OCI-LY3 (cell line): ENCODE measurements at regions not wholly inside any gene's neighbourhood (a gene's known extent, or its start where the extent isn't known, plus 50 kb on each side); places are given as distances from the start of the nearest gene placed in this dataset.

ENCODE experiments used
- H2AFZ ChIP-seq: fragments of 200-600, 300-600 bp; shearing (Covaris generic); 2 replicates; pipeline ENCODE4 v1.6.0; 2014; ENCODE audit warnings: antibody characterized with exemption, low read depth, low read length
- H3K27ac ChIP-seq: fragments of 200-600, 300-600 bp; sonication (generic); 2 replicates; pipeline ENCODE4 v1.5.1; 2014; ENCODE audit warnings: mild to moderate bottlenecking, low read length, moderate library complexity, mixed read lengths
- H3K27me3 ChIP-seq: fragments of 200-600, 300-600 bp; sonication (generic); 2 replicates; pipeline ENCODE4 v1.6.1; 2014; ENCODE audit warnings: low read depth, low read length, mixed read lengths
- H3K36me3 ChIP-seq: fragments of 200-600, 300-600 bp; sonication (generic); replicated peaks from 2 replicates; pipeline ENCODE3; 2014; ENCODE audit warnings: low read depth, low read length, mixed read lengths
- H3K4me1 ChIP-seq: fragments of 300-600, 200-600 bp; sonication (generic); 2 replicates; pipeline ENCODE4 v1.6.1; 2014; ENCODE audit warnings: low read length, mixed read lengths
- H3K4me2 ChIP-seq: fragments of 200-600, 300-600 bp; sonication (generic); 2 replicates; pipeline ENCODE4 v1.6.1; 2014; ENCODE audit warnings: low read length, mixed read lengths
- H3K4me3 ChIP-seq: fragments of 300-600, 200-600 bp; sonication (generic); 2 replicates; pipeline ENCODE4 v1.5.1; 2014; ENCODE audit warnings: antibody characterized with exemption, mild to moderate bottlenecking, low read length, moderate library complexity
- H3K79me2 ChIP-seq: fragments of 300-600, 200-600 bp; shearing (Covaris generic); 2 replicates; pipeline ENCODE4 v1.6.1; 2014; ENCODE audit warnings: mild to moderate bottlenecking, low read length, mixed read lengths
- H3K9ac ChIP-seq: fragments of 300-600, 200-600 bp; shearing (Covaris generic); 2 replicates; pipeline ENCODE4 v1.6.0; 2014; ENCODE audit warnings: mild to moderate bottlenecking, low read length, moderate library complexity
- H3K9me3 ChIP-seq: fragments of 200-600, 300-600 bp; shearing (Covaris generic); 2 replicates; pipeline ENCODE4 v1.6.1; 2014; ENCODE audit warnings: low read length, mixed read lengths; ENCODE audit not compliant: insufficient read depth
- H4K20me1 ChIP-seq: fragments of 200-600, 300-600 bp; sonication (generic); 2 replicates; pipeline ENCODE4 v1.6.1; 2016; ENCODE audit warnings: low read length, mixed read lengths; ENCODE audit not compliant: insufficient read depth
- EZH2phosphoT487 ChIP-seq: fragments of 200-600 bp; shearing (Covaris generic); IDR thresholded peaks from 2 replicates; pipeline ENCODE4 v1.6.1; 2018; ENCODE audit warnings: antibody characterized with exemption, mixed run types, low read depth
- TF ChIP-seq, protein P1 (sequence below): fragments of 200-600, 300-600 bp; sonication (generic); IDR thresholded peaks from 2 replicates; pipeline ENCODE4 v1.5.1; 2014; ENCODE audit warnings: antibody characterized with exemption, low read length, low read depth

DNA sequence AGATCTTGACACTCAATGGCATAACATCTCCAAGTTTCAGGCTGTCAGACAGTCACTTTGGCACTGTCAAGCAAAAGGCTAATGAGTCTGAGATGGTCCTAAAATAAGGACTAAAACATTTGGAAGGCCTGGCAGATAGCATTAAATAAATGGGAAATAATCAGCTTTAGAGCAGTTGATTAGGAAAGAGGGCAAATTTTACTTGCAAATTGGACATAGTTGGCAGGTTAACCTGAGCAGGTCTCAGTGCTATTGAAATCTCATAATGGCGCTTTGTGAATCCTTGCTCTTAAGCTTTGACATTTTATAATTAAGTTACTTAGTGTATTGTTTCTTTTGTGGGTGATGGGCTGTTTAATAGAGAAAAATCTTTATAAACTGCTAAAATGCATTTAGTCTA, 1003.1 kb upstream of the GBE1 start:
- Histone ChIP-seq H3K27me3 (no peaks in the 10 kb centered on the region), H3K27ac (no peak overlapping the region), H3K79me2 (no peaks in the 10 kb centered on the region), H4K20me1 (no peaks in the 10 kb centered on the region), H3K9ac (no peak overlapping the region), H3K9me3 (no peaks in the 10 kb centered on the region), H3K36me3 (no peaks in the 10 kb centered on the region), H2AFZ (no peak overlapping the region), H3K4me2 (no peak overlapping the region), H3K4me1 (no peaks in the 10 kb centered on the region), H3K4me3 (no peak overlapping the region)
- TF ChIP-seq, protein P1, sequence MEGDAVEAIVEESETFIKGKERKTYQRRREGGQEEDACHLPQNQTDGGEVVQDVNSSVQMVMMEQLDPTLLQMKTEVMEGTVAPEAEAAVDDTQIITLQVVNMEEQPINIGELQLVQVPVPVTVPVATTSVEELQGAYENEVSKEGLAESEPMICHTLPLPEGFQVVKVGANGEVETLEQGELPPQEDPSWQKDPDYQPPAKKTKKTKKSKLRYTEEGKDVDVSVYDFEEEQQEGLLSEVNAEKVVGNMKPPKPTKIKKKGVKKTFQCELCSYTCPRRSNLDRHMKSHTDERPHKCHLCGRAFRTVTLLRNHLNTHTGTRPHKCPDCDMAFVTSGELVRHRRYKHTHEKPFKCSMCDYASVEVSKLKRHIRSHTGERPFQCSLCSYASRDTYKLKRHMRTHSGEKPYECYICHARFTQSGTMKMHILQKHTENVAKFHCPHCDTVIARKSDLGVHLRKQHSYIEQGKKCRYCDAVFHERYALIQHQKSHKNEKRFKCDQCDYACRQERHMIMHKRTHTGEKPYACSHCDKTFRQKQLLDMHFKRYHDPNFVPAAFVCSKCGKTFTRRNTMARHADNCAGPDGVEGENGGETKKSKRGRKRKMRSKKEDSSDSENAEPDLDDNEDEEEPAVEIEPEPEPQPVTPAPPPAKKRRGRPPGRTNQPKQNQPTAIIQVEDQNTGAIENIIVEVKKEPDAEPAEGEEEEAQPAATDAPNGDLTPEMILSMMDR, result no peak
- no peak for TF ChIP-seq EZH2phosphoT487

DNA sequence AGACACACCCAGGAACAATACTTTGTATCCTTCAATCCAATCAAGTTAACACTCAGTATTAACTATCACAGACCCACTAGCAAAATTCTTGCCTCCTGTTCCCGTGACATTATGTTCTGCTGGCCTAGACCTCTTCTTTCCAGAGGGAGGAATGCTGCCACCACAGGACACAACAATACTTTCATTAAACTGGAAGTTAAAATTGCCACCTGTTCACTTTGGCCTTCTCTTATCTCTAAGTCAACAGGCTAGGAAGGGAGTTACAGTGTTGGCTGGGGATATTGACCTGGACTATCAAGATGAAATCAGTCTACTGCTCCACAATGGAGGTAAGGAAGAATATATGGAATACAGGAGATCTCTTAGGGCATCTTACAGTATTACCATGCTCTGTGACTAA, 1000.4 kb upstream of the GBE1 start:
- Histone ChIP-seq H3K27me3 (no peaks in the 10 kb centered on the region), H3K27ac (no peak overlapping the region), H3K4me3 (no peak overlapping the region), H3K9ac (no peak overlapping the region), H3K79me2 (no peaks in the 10 kb centered on the region), H3K4me2 (no peak overlapping the region), H3K9me3 (no peaks in the 10 kb centered on the region), H3K36me3 (no peaks in the 10 kb centered on the region), H4K20me1 (no peaks in the 10 kb centered on the region), H3K4me1 (no peaks in the 10 kb centered on the region), H2AFZ (no peak overlapping the region)
- TF ChIP-seq EZH2phosphoT487, result no peak
- TF ChIP-seq, protein P1, result no peak

DNA sequence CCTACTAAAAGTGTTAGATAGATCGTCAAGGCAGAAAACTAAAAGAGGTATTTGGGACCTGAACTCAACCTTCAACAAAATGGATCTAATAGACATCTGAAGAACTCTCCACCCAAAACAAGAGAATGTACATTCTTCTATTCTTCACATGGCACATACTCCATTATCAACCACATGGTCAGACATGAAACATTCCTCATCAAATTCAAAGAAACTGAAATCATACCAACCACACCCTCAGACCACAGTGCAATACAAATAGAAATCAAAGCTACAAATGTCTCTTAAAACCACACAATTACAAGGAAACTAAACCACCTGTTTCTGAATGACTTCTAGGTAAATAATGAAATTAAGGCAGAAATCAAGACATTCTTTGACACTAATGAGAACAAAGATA, 984.1 kb upstream of the GBE1 start:
- no peak for TF ChIP-seq EZH2phosphoT487
- TF ChIP-seq, protein P1, result no peak
- Histone ChIP-seq H3K27ac (no peak overlapping the region), H3K4me2 (no peak overlapping the region)

DNA sequence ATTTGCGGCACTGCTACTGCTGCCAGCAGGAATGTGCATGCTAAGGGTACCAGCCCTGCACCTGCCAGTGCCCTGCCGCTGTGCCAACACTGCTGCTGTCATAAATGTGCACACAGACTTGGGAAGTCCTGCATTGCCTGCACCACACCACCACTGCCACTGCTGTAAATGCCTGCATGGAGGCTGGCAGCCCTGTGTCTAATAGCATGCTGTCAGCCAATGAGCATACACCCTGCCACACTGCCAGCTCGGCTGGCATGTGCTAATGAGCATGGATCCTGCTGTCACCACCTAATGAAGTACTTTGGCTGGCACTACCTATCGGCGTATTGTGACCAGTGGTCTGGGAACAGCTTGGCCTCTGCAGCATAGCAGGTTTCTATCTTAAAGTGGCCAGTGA, 981.8 kb upstream of the GBE1 start:
- Histone ChIP-seq H3K27ac (no peak overlapping the region), H3K9me3 (no peaks in the 10 kb centered on the region), H4K20me1 (no peaks in the 10 kb centered on the region), H3K79me2 (no peaks in the 10 kb centered on the region), H2AFZ (no peak overlapping the region), H3K27me3 (no peaks in the 10 kb centered on the region), H3K4me1 (no peaks in the 10 kb centered on the region), H3K4me3 (no peak overlapping the region), H3K4me2 (no peak overlapping the region), H3K9ac (no peak overlapping the region), H3K36me3 (no peaks in the 10 kb centered on the region)
- TF ChIP-seq EZH2phosphoT487, result no peak

More for the DNA sequence above, 984.1 kb upstream of the GBE1 start:
- Histone ChIP-seq H4K20me1 (no peaks in the 10 kb centered on the region), H3K9ac (no peak overlapping the region), H3K4me3 (no peak overlapping the region), H2AFZ (no peak overlapping the region), H3K27me3 (no peaks in the 10 kb centered on the region), H3K4me1 (no peaks in the 10 kb centered on the region), H3K79me2 (no peaks in the 10 kb centered on the region), H3K9me3 (no peaks in the 10 kb centered on the region), H3K36me3 (no peaks in the 10 kb centered on the region)

DNA sequence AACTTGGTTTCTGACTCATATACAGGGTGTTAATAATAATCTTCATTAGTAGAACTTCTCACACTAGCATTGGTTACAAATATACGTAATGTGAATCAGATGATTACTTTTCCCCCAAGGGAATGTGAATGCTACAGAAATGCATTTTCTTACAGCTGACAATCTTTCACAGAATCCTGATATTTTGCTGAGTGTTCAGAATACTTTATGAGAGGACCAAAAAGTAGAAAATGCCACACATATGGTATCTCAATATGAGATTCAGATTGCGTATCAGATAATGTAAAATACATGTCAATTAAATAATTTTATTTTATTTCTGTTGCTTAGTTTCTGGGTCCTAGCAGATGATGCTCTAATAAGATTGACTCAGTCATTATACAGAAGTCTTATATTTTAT, 979.9 kb upstream of the GBE1 start:
- H3K9ac ChIP-seq, result no peak overlapping the region
- no peak for TF ChIP-seq EZH2phosphoT487
- TF ChIP-seq, protein P1, result no peak
- no peak overlapping the region for H2AFZ ChIP-seq
- H3K27ac ChIP-seq, result no peak overlapping the region
- H3K4me2 ChIP-seq, result no peak overlapping the region
- H3K79me2 ChIP-seq, result no peaks in the 10 kb centered on the region
- H3K4me1 ChIP-seq, result peaks cover 7% of the 10 kb centered on the region
- no peaks in the 10 kb centered on the region for H3K9me3 ChIP-seq
- H3K36me3 ChIP-seq, result no peaks in the 10 kb centered on the region
- no peak overlapping the region for H3K4me3 ChIP-seq
- H3K27me3 ChIP-seq, result no peaks in the 10 kb centered on the region
- no peaks in the 10 kb centered on the region for H4K20me1 ChIP-seq
